AG08396 (cell line): ENCODE measurements at regions not wholly inside any gene's neighbourhood (a gene's known extent, or its start where the extent isn't known, plus 50 kb on each side); places are given as distances from the start of the nearest gene placed in this dataset.

Experiments
- DNase-seq: peaks from one replicate; pipeline ENCODE4 v3.0.0; 2012; ENCODE audit warnings: low spot score, mixed read lengths

- no peak for DNase-seq
Observed at GRCh38 chr5:68872088-68872839, 221.6 kb upstream of the SLC30A5 start.

- no peak for DNase-seq
Observed at GRCh38 chr5:68873198-68873597, 220.6 kb upstream of the SLC30A5 start.

GRCh38 chr5:68875351-68875750, 218.5 kb upstream of the SLC30A5 start:
- DNase-seq: no peak

GRCh38 chr5:68883436-68883835, 210.4 kb upstream of the SLC30A5 start:
- DNase-seq: no peak

GRCh38 chr5:68884144-68884754, 209.6 kb upstream of the SLC30A5 start:
- DNase-seq: no peak

GRCh38 chr5:68884883-68885282, 208.9 kb upstream of the SLC30A5 start:
- DNase-seq: no peak

- DNase-seq: no peak
Observed at GRCh38 chr5:68886814-68887213, 207.0 kb upstream of the SLC30A5 start.

GRCh38 chr5:68891718-68892117, 202.1 kb upstream of the SLC30A5 start:
- DNase-seq: no peak

GRCh38 chr5:68894673-68895072, 199.1 kb upstream of the SLC30A5 start:
- DNase-seq: no peak

- no peak for DNase-seq
Observed at GRCh38 chr5:68898951-68899471, 194.8 kb upstream of the SLC30A5 start.

GRCh38 chr5:68911840-68912690, 181.7 kb upstream of the SLC30A5 start:
- peak; percentile 41 for DNase-seq

GRCh38 chr5:68915079-68915478, 178.7 kb upstream of the SLC30A5 start:
- no peak for DNase-seq

GRCh38 chr5:68918306-68918705, 175.5 kb upstream of the SLC30A5 start:
- no peak for DNase-seq

GRCh38 chr5:68919988-68920490, 173.8 kb upstream of the SLC30A5 start:
- no peak for DNase-seq

GRCh38 chr5:68920888-68921287, 172.9 kb upstream of the SLC30A5 start:
- no peak for DNase-seq

- no peak for DNase-seq
Observed at GRCh38 chr5:68922172-68922987, 171.4 kb upstream of the SLC30A5 start.

GRCh38 chr5:68924481-68925145, 169.2 kb upstream of the SLC30A5 start:
- DNase-seq: peak; percentile 35

- DNase-seq: no peak
Observed at GRCh38 chr5:68928617-68929302, 165.1 kb upstream of the SLC30A5 start.

GRCh38 chr5:68930139-68930538, 163.7 kb upstream of the SLC30A5 start:
- DNase-seq: no peak

- DNase-seq: no peak
Observed at GRCh38 chr5:68932830-68933434, 160.9 kb upstream of the SLC30A5 start.
